ENCODE measurements at regions not wholly inside any gene's neighbourhood (a gene's known extent, or its start where the extent isn't known, plus 50 kb on each side); places are given as distances from the start of the nearest gene placed in this dataset.

DNA sequence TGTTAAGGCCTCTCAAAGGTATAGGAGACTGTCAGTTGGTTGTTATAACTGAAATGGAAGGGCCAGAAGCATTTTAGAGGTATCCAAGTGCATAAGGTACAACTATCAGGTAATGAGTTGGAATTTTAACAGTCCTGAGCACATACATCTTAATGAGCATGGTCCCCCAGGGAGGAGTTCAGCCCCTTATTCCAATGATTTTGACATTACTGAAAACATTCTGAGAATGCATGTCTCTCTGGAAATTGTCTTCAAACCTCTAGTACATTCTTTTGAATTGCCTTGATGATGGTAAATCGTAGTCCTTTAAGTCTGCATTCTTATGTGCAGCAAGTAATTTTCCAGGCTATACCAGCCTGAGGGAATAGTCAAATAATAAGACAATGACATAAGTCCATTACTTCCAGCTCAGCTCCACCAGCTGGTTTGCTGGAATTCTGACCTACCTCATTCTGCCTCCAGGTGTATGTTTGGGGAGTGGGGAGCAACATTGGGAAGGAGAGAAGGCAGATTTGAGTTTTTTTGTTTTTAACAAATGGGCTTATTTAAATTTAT is 239.2 kb downstream of the MSRB3 start:
- DNase-seq (ENCODE audit: low read depth, low spot score): no peak
- Mint-ChIP-seq H3K27ac (ENCODE audit: unreplicated experiment) (no peak overlapping the region), H3K27me3 (ENCODE audit: low read depth) (no peaks in the 10 kb centered on the region), H3K4me1 (peaks cover 13% of the 10 kb centered on the region), H3K36me3 (ENCODE audit: low read depth) (peaks cover 3% of the 10 kb centered on the region), H3K4me3 (no peak overlapping the region), H3K9me3 (peaks cover 3% of the 10 kb centered on the region)
- TF ChIP-seq, protein P1, sequence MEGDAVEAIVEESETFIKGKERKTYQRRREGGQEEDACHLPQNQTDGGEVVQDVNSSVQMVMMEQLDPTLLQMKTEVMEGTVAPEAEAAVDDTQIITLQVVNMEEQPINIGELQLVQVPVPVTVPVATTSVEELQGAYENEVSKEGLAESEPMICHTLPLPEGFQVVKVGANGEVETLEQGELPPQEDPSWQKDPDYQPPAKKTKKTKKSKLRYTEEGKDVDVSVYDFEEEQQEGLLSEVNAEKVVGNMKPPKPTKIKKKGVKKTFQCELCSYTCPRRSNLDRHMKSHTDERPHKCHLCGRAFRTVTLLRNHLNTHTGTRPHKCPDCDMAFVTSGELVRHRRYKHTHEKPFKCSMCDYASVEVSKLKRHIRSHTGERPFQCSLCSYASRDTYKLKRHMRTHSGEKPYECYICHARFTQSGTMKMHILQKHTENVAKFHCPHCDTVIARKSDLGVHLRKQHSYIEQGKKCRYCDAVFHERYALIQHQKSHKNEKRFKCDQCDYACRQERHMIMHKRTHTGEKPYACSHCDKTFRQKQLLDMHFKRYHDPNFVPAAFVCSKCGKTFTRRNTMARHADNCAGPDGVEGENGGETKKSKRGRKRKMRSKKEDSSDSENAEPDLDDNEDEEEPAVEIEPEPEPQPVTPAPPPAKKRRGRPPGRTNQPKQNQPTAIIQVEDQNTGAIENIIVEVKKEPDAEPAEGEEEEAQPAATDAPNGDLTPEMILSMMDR (conservative IDR thresholded peaks at IDR 0.05): no peak

DNA sequence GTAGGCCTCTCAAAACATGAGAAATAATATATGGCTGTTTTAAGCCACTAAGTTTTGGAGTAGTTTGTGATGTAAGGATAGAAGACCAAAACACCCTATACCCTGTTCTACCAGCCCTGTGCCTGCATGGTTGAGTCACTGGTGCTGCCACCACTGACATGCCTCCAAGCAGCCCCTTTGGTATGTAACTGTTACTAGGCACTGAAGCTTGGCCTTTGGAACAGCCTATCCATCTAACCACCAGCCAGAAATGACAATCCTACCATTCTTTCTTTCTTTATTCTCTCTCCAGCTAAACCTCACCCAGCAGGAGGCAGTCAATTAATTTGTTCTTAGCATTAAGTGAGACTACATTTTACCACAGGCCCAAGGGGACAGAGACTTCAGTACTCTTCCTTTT is 240.3 kb downstream of the MSRB3 start:
- no peak for DNase-seq (ENCODE audit: low read depth, low spot score)
- Mint-ChIP-seq H3K36me3 (ENCODE audit: low read depth) (peaks cover 3% of the 10 kb centered on the region), H3K4me1 (peaks cover 21% of the 10 kb centered on the region), H3K4me3 (no peak overlapping the region), H3K27ac (ENCODE audit: unreplicated experiment) (no peak overlapping the region), H3K27me3 (ENCODE audit: low read depth) (no peaks in the 10 kb centered on the region), H3K9me3 (peaks cover 3% of the 10 kb centered on the region)
- TF ChIP-seq, protein P1 (conservative IDR thresholded peaks at IDR 0.05): no peak

DNA sequence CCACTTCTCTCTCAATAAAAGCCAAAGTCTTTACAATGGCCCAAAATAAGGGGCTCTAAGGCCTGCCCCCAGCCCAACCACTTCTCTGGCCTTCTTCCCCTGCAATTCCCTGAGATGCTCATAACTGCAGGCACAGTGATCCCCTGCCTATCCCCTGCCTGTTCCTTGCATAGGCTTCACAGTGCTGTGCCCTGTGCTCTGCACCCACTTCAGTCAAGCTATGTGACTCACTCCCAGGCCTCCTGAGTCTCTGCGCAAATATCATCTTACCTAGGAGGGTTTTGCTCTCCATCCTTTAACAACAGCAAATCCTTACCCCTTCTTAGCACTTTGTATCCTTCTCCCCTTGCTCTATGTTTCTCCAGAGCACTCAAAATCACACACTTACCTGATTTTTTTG is 242.2 kb downstream of the MSRB3 start:
- TF ChIP-seq, protein P1 (conservative IDR thresholded peaks at IDR 0.05): no peak
- H3K4me3 Mint-ChIP-seq: no peak overlapping the region
- no peak for DNase-seq (ENCODE audit: low read depth, low spot score)
- peaks cover 3% of the 10 kb centered on the region for H3K9me3 Mint-ChIP-seq
- H3K27me3 Mint-ChIP-seq (ENCODE audit: low read depth): no peaks in the 10 kb centered on the region
- H3K27ac Mint-ChIP-seq (ENCODE audit: unreplicated experiment): peak overlapping the region; percentile 52
- peaks cover 3% of the 10 kb centered on the region for H3K36me3 Mint-ChIP-seq (ENCODE audit: low read depth)
- H3K4me1 Mint-ChIP-seq: peaks cover 21% of the 10 kb centered on the region

DNA sequence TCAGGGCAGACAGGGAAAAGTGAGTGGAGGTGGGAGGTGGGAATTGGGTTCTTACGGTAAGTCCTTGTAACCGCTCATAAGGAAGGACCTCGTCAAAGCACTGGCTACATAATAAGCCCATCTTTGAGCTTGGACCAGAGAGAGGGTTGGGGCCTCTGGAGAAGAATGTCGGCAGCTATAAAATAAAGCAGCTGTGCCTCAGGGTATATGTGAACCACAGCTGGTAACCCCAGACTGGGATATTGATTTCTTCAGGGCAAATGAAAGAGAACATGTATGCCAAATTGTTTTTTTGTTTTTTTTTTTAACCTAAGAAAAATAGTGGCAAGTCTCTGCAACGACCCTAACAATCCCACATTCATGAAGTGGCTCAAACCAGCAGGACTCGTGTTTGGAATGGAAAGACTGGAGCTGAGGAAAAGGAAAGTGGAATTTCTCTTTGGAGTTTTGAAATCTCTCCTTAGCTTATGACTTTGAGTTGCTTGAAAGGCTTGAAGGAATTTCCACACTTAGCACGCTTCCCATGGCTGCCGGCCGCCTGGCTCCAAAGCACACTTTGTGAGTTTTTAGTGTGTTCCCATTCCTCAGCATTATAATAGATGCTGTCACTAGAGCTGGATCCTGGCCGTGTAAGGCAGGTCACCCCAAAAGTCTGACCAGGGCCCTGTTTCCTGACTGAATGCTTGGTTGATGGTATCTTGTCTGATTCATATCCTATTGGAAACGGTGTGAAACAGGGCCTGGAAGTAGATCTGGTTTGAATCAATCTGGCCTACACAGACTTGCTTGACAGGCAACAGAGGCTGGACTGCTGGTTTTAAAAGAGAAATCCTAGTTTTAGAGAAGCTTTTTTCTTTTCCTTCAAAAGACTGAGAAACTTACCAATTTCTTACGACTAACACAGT is 244.7 kb downstream of the MSRB3 start:
- peaks cover 21% of the 10 kb centered on the region for H3K4me1 Mint-ChIP-seq
- no peaks in the 10 kb centered on the region for H3K27me3 Mint-ChIP-seq (ENCODE audit: low read depth)
- H3K36me3 Mint-ChIP-seq (ENCODE audit: low read depth): peaks cover 3% of the 10 kb centered on the region
- peaks cover 10% of the 10 kb centered on the region for H3K9me3 Mint-ChIP-seq
- DNase-seq (ENCODE audit: low read depth, low spot score): no peak
- TF ChIP-seq, protein P1 (conservative IDR thresholded peaks at IDR 0.05): no peak
- H3K27ac Mint-ChIP-seq (ENCODE audit: unreplicated experiment): no peak overlapping the region
- no peak overlapping the region for H3K4me3 Mint-ChIP-seq

DNA sequence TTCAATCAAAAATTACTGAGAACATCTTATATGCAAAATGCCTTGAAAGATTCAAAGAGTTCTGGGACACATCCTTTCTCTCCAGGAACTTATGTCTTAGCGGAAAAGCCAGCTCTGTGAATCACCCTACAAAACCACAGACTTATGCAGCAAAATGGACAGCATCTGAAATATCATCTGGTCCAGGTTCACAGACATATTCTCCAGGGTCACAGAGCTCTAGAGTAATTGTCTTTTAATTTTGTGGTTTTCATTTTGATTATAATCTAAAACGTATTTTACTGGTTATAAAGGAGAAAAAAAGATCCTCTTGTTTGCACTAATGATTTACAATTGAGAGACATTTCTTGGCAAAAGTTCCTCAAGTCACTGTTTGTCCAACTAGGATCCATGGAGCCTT is 246.2 kb downstream of the MSRB3 start:
- peaks cover 3% of the 10 kb centered on the region for H3K36me3 Mint-ChIP-seq (ENCODE audit: low read depth)
- H3K27me3 Mint-ChIP-seq (ENCODE audit: low read depth): no peaks in the 10 kb centered on the region
- TF ChIP-seq, protein P1 (conservative IDR thresholded peaks at IDR 0.05): no peak
- H3K4me3 Mint-ChIP-seq: no peak overlapping the region
- H3K9me3 Mint-ChIP-seq: peaks cover 10% of the 10 kb centered on the region
- no peak overlapping the region for H3K27ac Mint-ChIP-seq (ENCODE audit: unreplicated experiment)
- DNase-seq (ENCODE audit: low read depth, low spot score): no peak
- H3K4me1 Mint-ChIP-seq: peaks cover 21% of the 10 kb centered on the region

Measured in neural crest cell (in vitro differentiated cells).